ENCODE measurements at regions not wholly inside any gene's neighbourhood (a gene's known extent, or its start where the extent isn't known, plus 50 kb on each side); places are given as distances from the start of the nearest gene placed in this dataset.
"Not testable (repeated sequence)": the region's sequence is repeated elsewhere in the genome, so short reads cannot be mapped to it uniquely, and the experiment has no call there.

DNA sequence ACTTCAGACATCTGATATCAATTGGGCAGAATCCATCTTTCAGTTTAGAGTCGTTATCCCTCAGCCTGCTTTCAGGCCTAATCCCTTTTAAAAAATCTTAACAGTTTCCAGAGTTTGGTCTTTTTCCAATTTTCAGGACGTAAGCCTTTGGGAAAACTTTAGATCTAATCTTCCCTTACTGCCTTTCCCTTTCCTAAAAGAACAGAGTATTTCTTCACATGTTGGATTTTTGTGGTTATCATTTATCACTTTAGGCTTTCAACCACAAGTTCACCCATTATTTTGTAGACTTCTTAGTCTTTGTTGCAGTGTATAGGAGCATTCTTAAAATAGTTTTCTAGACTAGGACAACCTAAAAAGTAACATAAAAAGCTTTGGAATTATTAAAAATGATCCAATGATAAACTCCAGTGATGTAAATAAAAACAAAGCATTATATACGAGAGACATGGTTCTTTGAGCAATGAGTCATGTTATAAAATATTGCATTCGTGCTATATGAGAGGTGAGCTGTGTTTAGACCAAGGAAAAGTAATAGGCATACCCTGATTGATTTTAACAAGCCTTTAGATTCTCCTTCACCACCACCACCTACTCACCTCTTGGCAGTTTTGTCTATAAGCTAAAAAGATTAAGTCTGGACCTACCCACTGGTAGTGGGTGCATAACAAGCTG, 90.4 kb upstream of the MCHR2 start:
- no peak for DNase-seq

DNA sequence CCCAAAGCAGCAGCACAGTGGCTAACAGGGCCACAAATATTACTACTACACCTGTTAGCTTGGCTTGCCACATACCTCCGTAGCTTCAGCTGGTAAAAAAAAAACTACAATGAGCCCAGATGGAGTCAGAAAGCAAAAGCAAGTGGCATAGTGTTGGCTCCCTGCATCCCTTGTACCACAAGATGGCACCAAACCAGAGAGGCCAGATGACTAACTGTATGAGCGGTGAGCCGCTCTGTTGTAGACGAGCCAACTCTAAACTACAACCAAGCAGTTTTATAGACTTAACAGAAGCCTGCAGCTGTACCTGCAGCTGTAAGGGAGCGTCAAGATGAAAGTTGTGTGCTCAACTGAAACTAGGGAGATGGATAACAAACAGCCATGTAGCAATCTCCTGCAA, 84.5 kb upstream of the MCHR2 start:
- DNase-seq = peak in 1 of 2 experiments; percentile 45

DNA sequence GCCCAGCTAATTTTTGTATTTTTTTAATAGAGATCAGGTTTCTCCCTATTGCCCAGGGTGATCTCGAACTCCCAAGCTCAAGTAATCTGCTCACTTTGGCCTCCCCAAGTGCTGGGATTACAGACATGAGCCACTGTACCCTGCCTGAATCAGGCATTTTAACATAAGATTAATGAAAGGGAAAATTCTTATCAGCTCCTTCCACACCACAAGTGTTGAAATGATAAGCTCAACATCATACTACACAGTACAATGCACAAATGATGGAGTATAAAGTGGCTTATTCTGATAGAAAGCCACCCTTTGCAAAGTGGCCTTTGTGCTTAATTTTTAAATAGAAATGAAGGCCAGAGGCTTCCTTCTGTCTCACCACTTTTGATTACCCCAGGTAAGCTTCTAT, 71.3 kb upstream of the MCHR2 start:
- no peak for DNase-seq

DNA sequence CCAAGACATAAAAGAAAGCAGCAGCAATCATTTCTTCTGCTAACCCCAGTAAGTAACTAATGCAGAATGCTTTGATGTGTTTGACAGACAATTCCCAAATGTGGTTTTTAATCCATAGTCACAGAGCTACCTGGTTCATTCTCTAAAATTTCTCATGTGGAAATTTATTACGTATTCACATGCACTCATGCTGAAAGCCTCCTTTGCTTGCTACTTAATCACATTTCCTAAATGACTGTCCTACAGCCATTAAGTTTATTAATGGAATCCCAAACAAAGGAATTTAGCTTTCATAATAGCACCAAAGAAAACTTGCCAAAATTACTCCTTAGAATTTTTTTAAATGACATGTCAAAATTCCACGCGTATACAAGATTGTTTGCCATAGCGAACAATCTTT, 68.6 kb upstream of the MCHR2 start:
- DNase-seq = no peak

DNA sequence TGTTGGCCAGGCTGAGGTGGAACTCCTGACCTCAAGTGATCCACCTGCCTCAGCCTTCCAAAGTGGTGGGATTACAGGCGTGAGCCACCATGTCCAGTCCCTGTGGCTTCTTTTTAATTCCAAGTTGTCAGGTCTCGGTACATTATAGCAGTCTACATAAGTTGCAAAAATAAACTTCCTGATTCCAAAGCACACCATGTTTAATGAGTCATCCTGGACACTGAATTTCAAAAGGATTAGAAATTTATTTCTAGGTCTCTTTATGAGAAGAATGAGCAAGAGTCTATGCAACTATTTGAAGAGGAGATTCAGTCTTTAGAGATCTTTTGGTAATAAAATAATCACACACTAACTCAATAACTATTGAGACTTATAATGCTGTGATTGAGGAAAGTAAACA, 63.9 kb upstream of the MCHR2 start:
- no peak for DNase-seq

DNA sequence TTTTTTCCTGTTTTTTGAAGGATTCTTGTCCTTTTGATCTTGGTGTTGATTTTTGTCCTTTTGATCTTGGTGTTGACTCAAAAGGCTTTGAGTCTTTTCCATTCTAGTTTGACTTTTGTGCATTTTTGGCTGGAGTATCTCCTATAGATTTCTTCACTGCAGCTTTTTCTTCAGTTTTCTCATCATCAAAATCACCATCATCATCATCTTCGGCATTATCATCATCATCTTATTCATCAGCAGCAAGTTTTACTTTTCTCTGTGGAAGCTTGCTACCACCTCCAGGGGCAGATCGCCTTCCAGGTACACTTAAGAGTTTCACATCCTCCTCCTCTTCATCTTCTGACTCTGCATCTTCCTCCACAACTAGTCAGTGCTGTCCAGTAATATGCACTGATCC, 56.5 kb upstream of the MCHR2 start:
- DNase-seq = no peak

DNA sequence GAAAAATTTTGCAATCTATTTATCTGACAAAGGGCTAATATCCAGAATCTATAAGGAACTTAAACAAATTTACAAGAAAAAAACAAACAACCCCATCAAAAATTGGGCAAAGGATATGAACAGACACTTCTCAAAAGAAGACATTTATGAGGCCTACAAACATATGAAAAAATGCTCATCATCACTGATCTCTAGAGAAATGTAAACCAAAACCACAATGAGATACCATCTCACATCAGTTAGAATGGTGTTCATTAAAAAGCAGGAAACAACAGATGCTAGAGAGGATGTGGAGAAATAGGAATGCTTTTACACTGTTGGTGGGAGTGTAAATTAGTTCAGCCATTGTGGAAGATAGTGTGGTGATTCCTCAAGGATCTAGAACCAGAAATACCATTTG, 49.9 kb upstream of the MCHR2 start:
- not testable (repeated sequence) for DNase-seq
